ENCODE measurements at regions not wholly inside any gene's neighbourhood (a gene's known extent, or its start where the extent isn't known, plus 50 kb on each side); places are given as distances from the start of the nearest gene placed in this dataset.

GRCh38 chr16:27719106-27719445 lies 169.1 kb downstream of the KATNIP start:
- DNase-seq (ENCODE audit: low spot score), result no peak

GRCh38 chr16:27720731-27721530 lies 171.0 kb downstream of the KATNIP start:
- no peak for DNase-seq (ENCODE audit: low spot score)

GRCh38 chr16:27721531-27722181 lies 171.7 kb downstream of the KATNIP start:
- DNase-seq (ENCODE audit: low spot score), result no peak

- DNase-seq (ENCODE audit: low spot score), result no peak
Observed at GRCh38 chr16:27722207-27722606, 172.3 kb downstream of the KATNIP start.

- DNase-seq (ENCODE audit: low spot score), result no peak
Observed at GRCh38 chr16:27722892-27723450, 173.0 kb downstream of the KATNIP start.

- DNase-seq (ENCODE audit: low spot score), result no peak
Observed at GRCh38 chr16:27723711-27724481, 174.0 kb downstream of the KATNIP start.

DNA sequence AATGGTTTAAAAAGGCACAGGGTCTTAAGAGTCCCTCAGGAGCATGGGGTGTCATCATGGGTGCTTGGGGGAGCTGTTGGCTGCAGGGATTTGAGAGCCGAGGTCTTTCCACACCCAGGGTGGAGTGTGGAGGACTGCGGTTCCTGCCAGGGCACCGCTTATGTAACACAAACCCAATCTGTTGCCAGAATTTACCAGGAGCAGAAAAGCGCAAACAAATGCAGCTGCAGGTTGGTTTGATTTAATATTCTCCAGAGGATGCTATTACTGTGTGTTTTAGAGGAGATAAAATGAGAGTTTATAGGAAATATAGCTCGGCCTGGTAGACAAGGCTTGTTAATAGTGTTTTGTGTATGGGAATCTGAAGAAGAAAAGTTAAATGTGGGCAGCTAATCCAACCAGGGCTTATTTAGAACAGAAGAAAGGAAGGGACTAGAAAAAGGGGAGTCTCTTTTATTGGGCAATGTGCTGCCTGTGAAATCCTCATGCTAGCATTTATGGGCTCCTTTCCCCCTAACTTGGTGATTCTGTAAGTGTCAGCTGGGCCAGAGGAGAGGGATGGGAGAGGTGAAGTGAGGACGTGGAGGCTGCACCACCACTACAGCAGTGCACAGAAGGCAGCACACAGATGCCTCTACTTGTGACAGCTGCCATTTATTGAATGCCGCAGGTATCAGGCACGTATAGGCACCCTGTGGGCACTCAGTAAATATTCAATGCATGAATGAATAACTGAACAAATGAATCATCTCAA lies 174.7 kb downstream of the KATNIP start:
- no peak for DNase-seq (ENCODE audit: low spot score)

- DNase-seq (ENCODE audit: low spot score), result no peak
Observed at GRCh38 chr16:27725236-27726000, 175.5 kb downstream of the KATNIP start.

- DNase-seq (ENCODE audit: low spot score), result no peak
Observed at GRCh38 chr16:27726621-27727261, 176.8 kb downstream of the KATNIP start.

DNA sequence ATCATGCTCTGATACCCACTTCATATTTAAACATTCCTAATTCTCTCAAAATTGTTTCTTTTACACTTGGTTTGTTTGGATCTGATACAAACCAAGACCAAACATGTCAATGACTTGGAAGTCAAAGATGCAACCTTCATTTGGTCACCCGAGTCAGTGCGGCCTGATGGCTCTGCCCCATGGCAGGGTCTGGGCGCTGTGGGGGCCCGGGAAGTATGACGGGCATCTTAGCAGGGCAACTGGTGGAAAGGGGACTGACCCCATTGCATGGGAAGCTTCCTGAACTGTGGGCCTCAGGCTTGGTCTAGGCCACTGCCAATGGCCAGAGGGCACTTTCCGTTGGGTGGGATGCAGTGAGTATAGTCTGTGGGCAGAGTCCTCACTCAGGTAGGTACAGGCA lies 178.0 kb downstream of the KATNIP start:
- no peak for DNase-seq (ENCODE audit: low spot score)

GRCh38 chr16:27728691-27729090 lies 178.7 kb downstream of the KATNIP start:
- no peak for DNase-seq (ENCODE audit: low spot score)

- peak; percentile 7 for DNase-seq (ENCODE audit: low spot score)
Observed at GRCh38 chr16:27729516-27730304, 179.8 kb downstream of the KATNIP start.

DNA sequence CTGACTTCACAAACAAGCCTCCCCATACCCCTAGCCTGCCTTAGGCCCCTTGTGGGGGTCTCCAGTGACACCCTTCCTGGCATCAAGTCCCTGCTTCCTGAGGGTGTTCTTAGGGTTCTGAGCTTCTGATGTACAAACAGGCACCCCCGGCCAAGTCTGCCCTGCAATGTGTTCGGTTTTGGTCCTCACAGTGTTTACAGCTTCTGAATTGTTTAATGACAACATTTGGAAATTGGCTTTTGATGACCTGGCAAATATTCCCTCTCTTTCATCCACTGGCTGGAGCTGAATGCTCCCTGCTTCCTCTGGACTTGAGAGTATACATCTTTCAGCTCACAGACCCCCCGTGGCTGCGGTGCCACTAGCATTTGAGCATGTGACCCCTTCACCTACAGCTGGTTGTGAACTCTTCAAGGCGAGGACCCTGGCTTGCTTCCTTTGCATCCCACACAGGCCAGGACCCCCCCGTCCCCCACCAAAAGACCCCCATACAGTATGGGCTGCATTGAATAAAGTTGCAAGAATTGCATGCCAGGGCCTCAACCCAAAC lies 180.8 kb downstream of the KATNIP start:
- no peak for DNase-seq (ENCODE audit: low spot score)

GRCh38 chr16:27735031-27735430 lies 185.1 kb downstream of the KATNIP start:
- no peak for DNase-seq (ENCODE audit: low spot score)

GRCh38 chr16:27736431-27736830 lies 186.5 kb downstream of the KATNIP start:
- DNase-seq (ENCODE audit: low spot score), result no peak

GRCh38 chr16:27737513-27737912 lies 187.6 kb downstream of the KATNIP start:
- no peak for DNase-seq (ENCODE audit: low spot score)
